Transverse colon (tissue), 4 donors: ENCODE measurements at regions not wholly inside any gene's neighbourhood (a gene's known extent, or its start where the extent isn't known, plus 50 kb on each side); places are given as distances from the start of the nearest gene placed in this dataset.

Experiments
- DNase-seq: peaks from one replicate; pipeline ENCODE4 v3.0.0-alpha.2; 2019
- H3K27ac ChIP-seq, 4 donors: fragments of 200-600 bp; sonication (generic); 2 replicates each; pipeline ENCODE4 v1.5.1; 2016 to 2018; ENCODE audit warnings: inconsistent platforms in 4 of 4
- H3K27me3 ChIP-seq: fragments of 200-600 bp; sonication (generic); 2 replicates; pipeline ENCODE4 v1.5.1; 2017; ENCODE audit warnings: inconsistent platforms
- H3K36me3 ChIP-seq, 4 donors: fragments of 200-600 bp; sonication (generic); 2 replicates each; pipeline ENCODE4 v1.5.1; 2017 to 2019; ENCODE audit warnings: inconsistent platforms in 4 of 4
- H3K4me1 ChIP-seq, 4 donors: fragments of 200-600 bp; sonication (generic); 2 replicates each; pipeline ENCODE4 v1.5.1; 2017 to 2020; ENCODE audit warnings: inconsistent platforms in 4 of 4
- H3K4me3 ChIP-seq, 4 donors: fragments of 200-600 bp; sonication (generic); 1 replicate in 1 of 4; 2 replicates in 3 of 4; pipeline versions ENCODE4 v1.5.1 to v1.6.1; 2017 to 2019; ENCODE audit warnings: inconsistent platforms in 4 of 4
- H3K9me3 ChIP-seq, 2 donors: fragments of 200-600 bp; sonication (generic); 2 replicates each; pipeline ENCODE4 v1.5.1; 2017 to 2019; ENCODE audit warnings: inconsistent platforms in 2 of 2
- CTCF ChIP-seq, 5 experiments: fragments of 200-600 bp in 3 of 5; fragments of 450-650 bp in 2 of 5; sonication (generic) in 3 of 5; IDR thresholded peaks; 1 replicate in 2 of 5; 2 replicates in 3 of 5; pipeline ENCODE4 v1.5.1; 2016 to 2017; ENCODE audit warnings: antibody characterized with exemption in 5 of 5, inconsistent platforms in 3 of 5, mild to moderate bottlenecking in 2 of 5, moderate library complexity in 1 of 5
- EP300 ChIP-seq: sonication (generic); formaldehyde crosslinking; IDR thresholded peaks from one replicate; pipeline ENCODE4 v1.6.1; 2017; ENCODE audit warnings: antibody characterized with exemption, low read depth
- POLR2A ChIP-seq: fragments of 450-650 bp; IDR thresholded peaks from one replicate; pipeline ENCODE4 v1.6.1; 2016; ENCODE audit warnings: antibody characterized with exemption, mild to moderate bottlenecking, moderate library complexity
- POLR2AphosphoS5 ChIP-seq, 3 donors: sonication (generic); formaldehyde crosslinking; IDR thresholded peaks; one replicate each; pipeline ENCODE4 v1.6.1; 2016; ENCODE audit warnings: antibody characterized with exemption in 3 of 3
- WGBS, 2 donors: methylation state at CpG; one replicate each; pipeline ENCODE4 v1.1.5; 2018; ENCODE audit warnings: low coverage in 1 of 2; 5-methylcytosine and 5-hydroxymethylcytosine counted together
- in situ Hi-C, 4 donors: fragments of 200-750 bp; cut with MboI; loops; one replicate each; pipeline versions ENCODE4 v1.15.0 to v1.15.1; 2017; ENCODE audit warnings: low sequenced_read_pairs in 3 of 4, low pct_ligation_motif_present in 1 of 4, low pct_unique_long_range_greater_than_20kb in 1 of 4
- intact Hi-C: fragments of 100-400 bp; cut with DNase I; formaldehyde crosslinking; loops from one replicate; pipeline ENCODE4 v1.15.1; 2023; ENCODE audit warnings: low total_unique reads

GRCh38 chr13:96903085-96903484, 91.2 kb downstream of the OXGR1 start:
- intact Hi-C loops, result no loop called here

GRCh38 chr13:96900986-96901385, 93.3 kb downstream of the OXGR1 start:
- Histone ChIP-seq H3K27me3 (no peaks in the 10 kb centered on the region), H3K9me3 (no peaks in the 10 kb centered on the region), H3K4me1 (no peaks in the 10 kb centered on the region), H3K4me3 (no peak overlapping the region), H3K27ac (no peak overlapping the region), H3K36me3 (no peaks in the 10 kb centered on the region)
- 9 to 16% methylated on average over 2 to 4 of the region's 4 CpGs for WGBS, 2 donors
- TF ChIP-seq EP300 (no peak), CTCF (IDR thresholded peaks at IDR 0.05) (no peak), POLR2AphosphoS5 (IDR thresholded peaks at IDR 0.05) (no peak), POLR2A (no peak)
- intact Hi-C loops, result no loop called here
- no peak for DNase-seq
- in situ Hi-C loops, result no loop called here

More at GRCh38 chr13:96903085-96903484, 91.2 kb downstream of the OXGR1 start:
- Histone ChIP-seq H3K27ac (no peak overlapping the region), H3K27me3 (no peaks in the 10 kb centered on the region), H3K9me3 (no peaks in the 10 kb centered on the region), H3K4me3 (no peak overlapping the region), H3K4me1 (no peaks in the 10 kb centered on the region), H3K36me3 (no peaks in the 10 kb centered on the region)
- DNase-seq, result no peak
- in situ Hi-C loops, result no loop called here
- WGBS, 2 donors, result 71 to 83% methylated on average over 2 of the region's 2 CpGs
- TF ChIP-seq CTCF (IDR thresholded peaks at IDR 0.05) (no peak), POLR2AphosphoS5 (IDR thresholded peaks at IDR 0.05) (no peak), POLR2A (no peak), EP300 (no peak)

GRCh38 chr13:96899946-96900345, 94.3 kb downstream of the OXGR1 start:
- in situ Hi-C loops (no loop called here), intact Hi-C loops (no loop called here)
- Histone ChIP-seq H3K4me3 (no peak overlapping the region), H3K27me3 (no peaks in the 10 kb centered on the region), H3K27ac (no peak overlapping the region), H3K36me3 (no peaks in the 10 kb centered on the region), H3K9me3 (no peaks in the 10 kb centered on the region), H3K4me1 (no peaks in the 10 kb centered on the region)
- no peak for DNase-seq
- no peak for TF ChIP-seq CTCF (IDR thresholded peaks at IDR 0.05)
- no peak for TF ChIP-seq POLR2A
- TF ChIP-seq POLR2AphosphoS5 (IDR thresholded peaks at IDR 0.05), result no peak
- no peak for TF ChIP-seq EP300

- Histone ChIP-seq H3K4me3 (no peak overlapping the region), H3K36me3 (no peaks in the 10 kb centered on the region), H3K4me1 (no peaks in the 10 kb centered on the region), H3K27me3 (no peaks in the 10 kb centered on the region), H3K27ac (no peak overlapping the region), H3K9me3 (no peaks in the 10 kb centered on the region)
- intact Hi-C loops (no loop called here), in situ Hi-C loops (no loop called here)
- no peak for DNase-seq
- TF ChIP-seq CTCF (IDR thresholded peaks at IDR 0.05) (no peak), EP300 (no peak), POLR2AphosphoS5 (IDR thresholded peaks at IDR 0.05) (no peak), POLR2A (no peak)
- WGBS, 2 donors, result 71 to 75% methylated on average over 6 of the region's 6 CpGs
These were observed 95.5 kb downstream of the OXGR1 start for GRCh38 chr13:96898646-96899254.
